ENCODE measurements at regions not wholly inside any gene's neighbourhood (a gene's known extent, or its start where the extent isn't known, plus 50 kb on each side); places are given as distances from the start of the nearest gene placed in this dataset.

DNA sequence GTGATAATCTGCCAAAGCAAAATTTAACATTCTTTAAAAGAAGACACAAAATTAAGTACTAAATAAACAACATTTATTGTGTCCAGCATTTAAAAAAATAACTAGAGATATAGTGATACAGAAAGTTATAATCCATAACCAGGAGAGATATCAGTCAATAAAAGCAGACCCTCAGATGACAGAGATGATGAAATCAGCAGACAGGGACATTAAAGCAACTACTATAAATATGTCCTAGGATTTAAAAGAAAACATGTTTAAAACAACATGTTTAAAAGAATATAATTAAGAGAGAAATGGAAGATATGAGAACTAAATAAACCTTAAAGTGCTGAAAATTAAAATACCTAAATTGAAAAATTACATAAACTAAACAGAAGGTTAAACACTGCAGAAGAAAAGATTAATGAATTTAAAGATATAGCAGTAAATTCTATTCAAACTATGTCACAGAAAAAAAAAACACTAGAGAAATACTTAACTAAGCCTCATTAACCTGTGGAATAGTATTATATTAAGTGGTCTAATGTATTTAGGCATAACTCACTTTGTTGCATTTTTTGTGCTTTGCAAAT lies 261.2 kb upstream of the NR5A2 start:
- intact Hi-C loops (cut with DNase I; ENCODE audit: low total_unique reads) = no loop called here
- DNase-seq = no peak
- no peaks in the 10 kb centered on the region for H3K36me3 ChIP-seq
- no peak overlapping the region for H3K4me3 ChIP-seq
- no peak for TF ChIP-seq CTCF (IDR thresholded peaks at IDR 0.05)
- no peaks in the 10 kb centered on the region for H3K4me1 ChIP-seq
- H3K27ac ChIP-seq = no peak overlapping the region
- no peaks in the 10 kb centered on the region for H3K27me3 ChIP-seq
- H3K9me3 ChIP-seq = peaks cover 0 to 10% (median 4%) of the 10 kb centered on the region in 3 donors

DNA sequence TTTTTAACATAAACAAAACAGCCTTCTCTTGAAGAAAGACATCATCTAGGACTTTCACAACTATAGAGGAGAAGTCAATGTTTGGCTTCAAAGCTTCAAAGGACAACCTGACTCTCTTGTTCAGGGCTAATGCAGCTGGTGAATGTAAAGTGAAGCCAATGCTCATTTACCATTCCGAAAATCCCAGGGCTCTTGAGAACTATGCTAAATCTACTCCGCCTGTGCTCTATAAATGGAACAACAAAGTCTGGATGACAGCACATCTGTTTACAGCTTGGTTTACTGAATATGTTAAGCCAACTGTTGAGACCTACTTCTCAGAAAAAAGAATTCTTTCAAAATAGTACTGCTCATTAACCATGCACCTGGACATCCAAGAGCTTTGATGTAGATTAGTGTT lies 259.8 kb upstream of the NR5A2 start:
- DNase-seq = no peak
- no peak overlapping the region for H3K4me3 ChIP-seq
- H3K27me3 ChIP-seq = no peaks in the 10 kb centered on the region
- no peak overlapping the region for H3K27ac ChIP-seq
- H3K36me3 ChIP-seq = no peaks in the 10 kb centered on the region
- no peaks in the 10 kb centered on the region for H3K4me1 ChIP-seq
- no peak for TF ChIP-seq CTCF (IDR thresholded peaks at IDR 0.05)
- H3K9me3 ChIP-seq = peaks cover 0 to 10% (median 4%) of the 10 kb centered on the region in 3 donors
- intact Hi-C loops (cut with DNase I; ENCODE audit: low total_unique reads) = no loop called here

DNA sequence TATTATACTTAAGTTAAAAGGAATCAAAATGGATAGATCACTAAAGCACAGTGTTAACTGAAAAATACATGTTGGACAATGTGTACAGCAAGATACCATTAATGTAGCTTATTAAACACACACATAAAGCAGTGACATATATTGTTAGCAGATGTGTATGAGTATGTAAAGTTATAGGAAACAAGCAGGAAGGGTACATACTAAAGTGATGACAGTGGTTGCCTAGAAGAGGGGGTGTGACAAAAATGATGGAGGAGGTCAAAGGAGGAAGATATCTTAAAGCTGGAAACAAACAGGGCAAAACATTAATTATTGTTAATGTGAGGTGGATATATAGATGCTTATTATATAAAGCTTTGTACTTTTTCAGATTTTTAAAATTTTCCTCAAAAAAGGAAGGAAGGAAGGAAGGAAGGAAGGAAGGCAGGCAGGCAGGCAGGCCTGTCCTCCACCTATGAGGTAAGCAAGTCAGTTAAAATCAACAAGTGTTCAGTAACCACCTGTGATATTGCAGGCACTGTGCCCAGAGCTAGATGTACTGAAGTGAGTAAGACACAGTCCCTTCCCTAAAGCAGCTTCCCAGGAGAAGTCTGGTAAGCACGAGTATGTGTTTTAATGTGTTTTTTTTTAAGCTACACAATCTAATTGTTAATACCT lies 252.9 kb upstream of the NR5A2 start:
- DNase-seq = no peak

GRCh38 chr1:199776768-199777497 lies 250.6 kb upstream of the NR5A2 start:
- TF ChIP-seq CTCF (IDR thresholded peaks at IDR 0.05) = no peak

More for the DNA sequence above, 252.9 kb upstream of the NR5A2 start:
- TF ChIP-seq CTCF (IDR thresholded peaks at IDR 0.05) = no peak
- no peaks in the 10 kb centered on the region for H3K9me3 ChIP-seq
- H3K4me1 ChIP-seq = no peaks in the 10 kb centered on the region
- H3K4me3 ChIP-seq = no peak overlapping the region
- H3K36me3 ChIP-seq = no peaks in the 10 kb centered on the region
- no peaks in the 10 kb centered on the region for H3K27me3 ChIP-seq
- intact Hi-C loops (cut with DNase I; ENCODE audit: low total_unique reads) = no loop called here
- H3K27ac ChIP-seq = no peak overlapping the region

DNA sequence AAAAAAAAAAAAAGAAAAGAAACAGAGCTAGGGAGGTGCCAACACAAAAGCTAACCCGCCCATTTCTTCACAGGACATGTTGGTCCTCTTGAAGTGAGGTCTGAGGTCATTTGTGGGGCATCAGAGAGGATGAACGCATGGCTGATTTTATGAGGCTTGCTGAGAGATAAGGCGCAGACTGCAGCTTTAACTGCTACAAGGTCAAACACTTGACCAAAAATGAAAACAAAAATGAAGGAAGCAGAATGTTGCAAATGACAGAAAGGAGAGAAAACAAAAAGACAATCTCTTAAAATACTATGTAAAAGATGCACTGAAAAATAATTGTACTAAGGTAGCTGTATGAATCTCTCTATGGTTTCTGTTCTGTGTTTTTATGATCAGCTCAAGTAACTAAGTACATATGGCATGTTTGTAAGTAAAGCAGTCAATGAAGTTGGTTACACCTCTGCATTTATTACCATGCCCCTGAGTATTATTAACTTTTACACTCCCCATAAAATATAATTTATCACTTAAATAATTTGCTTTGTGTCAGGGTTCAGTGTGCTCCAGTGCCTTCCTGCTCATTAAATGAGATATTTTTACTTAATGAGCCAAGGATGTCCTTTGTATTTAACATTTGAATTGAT lies 249.1 kb upstream of the NR5A2 start:
- TF ChIP-seq CTCF (IDR thresholded peaks at IDR 0.05) = no peak
- Histone ChIP-seq H3K27me3 (no peaks in the 10 kb centered on the region), H3K4me1 (no peaks in the 10 kb centered on the region), H3K27ac (no peak overlapping the region), H3K9me3 (no peaks in the 10 kb centered on the region), H3K4me3 (no peak overlapping the region), H3K36me3 (no peaks in the 10 kb centered on the region)
- DNase-seq = no peak
- intact Hi-C loops (cut with DNase I; ENCODE audit: low total_unique reads) = no loop called here

More at GRCh38 chr1:199776768-199777497, 250.6 kb upstream of the NR5A2 start:
- no peak overlapping the region for H3K4me3 ChIP-seq
- intact Hi-C loops (cut with DNase I; ENCODE audit: low total_unique reads) = no loop called here
- H3K4me1 ChIP-seq = no peaks in the 10 kb centered on the region
- H3K27ac ChIP-seq = no peak overlapping the region
- DNase-seq = no peak
- H3K36me3 ChIP-seq = no peaks in the 10 kb centered on the region
- no peaks in the 10 kb centered on the region for H3K27me3 ChIP-seq
- no peaks in the 10 kb centered on the region for H3K9me3 ChIP-seq

Measured in tibial artery (tissue), 4 donors.